KMS-11 (cell line): ENCODE measurements at regions not wholly inside any gene's neighbourhood (a gene's known extent, or its start where the extent isn't known, plus 50 kb on each side); places are given as distances from the start of the nearest gene placed in this dataset.

Source experiments
- H2AFZ ChIP-seq: fragments of 200-600 bp; sonication (generic); 2 replicates; pipeline ENCODE4 v1.6.1; 2016; ENCODE audit warnings: antibody characterized with exemption, mixed run types, low read depth
- H3K27ac ChIP-seq: fragments of 200-600 bp; sonication (generic); 2 replicates; pipeline ENCODE4 v1.6.1; 2016; ENCODE audit warnings: mild to moderate bottlenecking, mixed run types
- H3K27me3 ChIP-seq: fragments of 200-600 bp; sonication (generic); 2 replicates; pipeline ENCODE4 v1.6.1; 2017; ENCODE audit warnings: mild to moderate bottlenecking, low read depth, mixed run types, moderate library complexity; ENCODE audit not compliant: insufficient read depth
- H3K36me3 ChIP-seq: fragments of 200-600 bp; sonication (generic); 2 replicates; pipeline ENCODE4 v1.6.1; 2017; ENCODE audit warnings: mild to moderate bottlenecking, mixed run types; ENCODE audit not compliant: insufficient read depth
- H3K4me1 ChIP-seq: fragments of 200-600 bp; sonication (generic); 2 replicates; pipeline ENCODE4 v1.6.1; 2016; ENCODE audit warnings: mild to moderate bottlenecking, low read depth, mixed run types; ENCODE audit not compliant: poor library complexity, severe bottlenecking
- H3K4me2 ChIP-seq: fragments of 200-600 bp; sonication (generic); 2 replicates; pipeline ENCODE4 v1.7.0; 2016; ENCODE audit warnings: mild to moderate bottlenecking, mixed run types
- H3K4me3 ChIP-seq: fragments of 200-600 bp; sonication (generic); IDR thresholded peaks from 2 replicates; pipeline ENCODE4 v1.6.1; 2017; ENCODE audit warnings: low read depth, low read length, mixed read lengths; ENCODE audit not compliant: insufficient read depth
- H3K79me2 ChIP-seq: fragments of 200-600 bp; sonication (generic); 2 replicates; pipeline ENCODE4 v1.6.1; 2016; ENCODE audit warnings: low read depth, mixed run types; ENCODE audit not compliant: insufficient read depth
- H3K9ac ChIP-seq: fragments of 200-600 bp; sonication (generic); 2 replicates; pipeline ENCODE4 v1.6.1; 2016; ENCODE audit warnings: mild to moderate bottlenecking, mixed run types
- H4K20me1 ChIP-seq: fragments of 200-600 bp; sonication (generic); 2 replicates; pipeline ENCODE4 v1.6.1; 2016; ENCODE audit warnings: mild to moderate bottlenecking, mixed run types; ENCODE audit not compliant: insufficient read depth
- CTCF ChIP-seq: fragments of 200-600 bp; sonication (generic); conservative IDR thresholded peaks from 2 replicates; pipeline ENCODE4 v1.6.1; 2017; ENCODE audit warnings: low read depth, mild to moderate bottlenecking, antibody characterized with exemption, low read length, moderate library complexity, mixed read lengths

- TF ChIP-seq CTCF, result no peak
- Histone ChIP-seq H4K20me1 (no peaks in the 10 kb centered on the region), H3K4me2 (no peak overlapping the region), H3K27ac (no peak overlapping the region), H3K9ac (no peak overlapping the region), H3K4me3 (no peak overlapping the region), H3K4me1 (no peaks in the 10 kb centered on the region), H3K27me3 (no peaks in the 10 kb centered on the region), H2AFZ (no peak overlapping the region), H3K79me2 (no peaks in the 10 kb centered on the region), H3K36me3 (no peaks in the 10 kb centered on the region)
Observed at GRCh38 chr5:106028314-106028713, 1642.4 kb downstream of the EFNA5 start.

GRCh38 chr5:106020894-106021293 is 1649.8 kb downstream of the EFNA5 start:
- Histone ChIP-seq H3K4me3 (no peak overlapping the region), H3K9ac (no peak overlapping the region), H3K4me1 (no peaks in the 10 kb centered on the region), H2AFZ (no peak overlapping the region), H3K27ac (no peak overlapping the region), H3K27me3 (no peaks in the 10 kb centered on the region), H3K36me3 (no peaks in the 10 kb centered on the region), H3K79me2 (no peaks in the 10 kb centered on the region), H4K20me1 (no peaks in the 10 kb centered on the region), H3K4me2 (no peak overlapping the region)
- TF ChIP-seq CTCF, result no peak

GRCh38 chr5:106019261-106019660 is 1651.5 kb downstream of the EFNA5 start:
- no peak overlapping the region for H3K9ac ChIP-seq
- H2AFZ ChIP-seq, result no peak overlapping the region
- H3K4me1 ChIP-seq, result no peaks in the 10 kb centered on the region
- H3K27me3 ChIP-seq, result no peaks in the 10 kb centered on the region
- H3K79me2 ChIP-seq, result no peaks in the 10 kb centered on the region
- no peaks in the 10 kb centered on the region for H4K20me1 ChIP-seq
- H3K36me3 ChIP-seq, result no peaks in the 10 kb centered on the region
- H3K4me2 ChIP-seq, result no peak overlapping the region
- TF ChIP-seq CTCF, result no peak
- no peak overlapping the region for H3K27ac ChIP-seq
- H3K4me3 ChIP-seq, result no peak overlapping the region

GRCh38 chr5:106017243-106017857 is 1653.4 kb downstream of the EFNA5 start:
- Histone ChIP-seq H3K79me2 (no peaks in the 10 kb centered on the region), H3K27ac (no peak overlapping the region), H2AFZ (no peak overlapping the region), H3K4me3 (no peak overlapping the region), H3K36me3 (no peaks in the 10 kb centered on the region), H3K9ac (no peak overlapping the region), H3K27me3 (no peaks in the 10 kb centered on the region), H3K4me2 (no peak overlapping the region), H4K20me1 (no peaks in the 10 kb centered on the region), H3K4me1 (no peaks in the 10 kb centered on the region)
- no peak for TF ChIP-seq CTCF
